GM12874 (cell line): ENCODE measurements at regions not wholly inside any gene's neighbourhood (a gene's known extent, or its start where the extent isn't known, plus 50 kb on each side); places are given as distances from the start of the nearest gene placed in this dataset.

Source experiments
- CTCF ChIP-seq: IDR thresholded peaks from 2 replicates; pipeline ENCODE4 v1.5.1; 2011; ENCODE audit warnings: low read depth, mild to moderate bottlenecking, control low read depth, low read length, moderate library complexity; ENCODE audit not compliant: insufficient read depth

DNA sequence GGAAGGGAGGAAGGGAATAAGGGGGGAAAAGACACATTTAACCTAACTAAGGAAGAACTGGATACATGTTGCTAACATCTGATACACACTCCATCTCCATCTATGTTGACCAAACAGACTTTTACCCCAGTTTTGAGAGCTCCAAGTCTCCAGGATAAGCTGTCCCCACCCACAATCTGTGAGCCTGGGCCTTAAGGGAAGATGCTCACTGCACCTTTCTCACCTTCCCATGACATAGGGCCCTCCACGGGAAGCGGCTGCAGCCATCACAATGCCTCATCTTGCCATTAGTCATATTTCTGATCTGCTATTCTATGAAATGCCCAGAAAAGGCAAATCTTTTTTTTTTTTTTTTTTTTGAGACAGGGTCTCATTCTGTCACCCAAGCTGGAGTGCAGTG, 126.6 kb upstream of the SALL4 start:
- no peak for TF ChIP-seq CTCF

DNA sequence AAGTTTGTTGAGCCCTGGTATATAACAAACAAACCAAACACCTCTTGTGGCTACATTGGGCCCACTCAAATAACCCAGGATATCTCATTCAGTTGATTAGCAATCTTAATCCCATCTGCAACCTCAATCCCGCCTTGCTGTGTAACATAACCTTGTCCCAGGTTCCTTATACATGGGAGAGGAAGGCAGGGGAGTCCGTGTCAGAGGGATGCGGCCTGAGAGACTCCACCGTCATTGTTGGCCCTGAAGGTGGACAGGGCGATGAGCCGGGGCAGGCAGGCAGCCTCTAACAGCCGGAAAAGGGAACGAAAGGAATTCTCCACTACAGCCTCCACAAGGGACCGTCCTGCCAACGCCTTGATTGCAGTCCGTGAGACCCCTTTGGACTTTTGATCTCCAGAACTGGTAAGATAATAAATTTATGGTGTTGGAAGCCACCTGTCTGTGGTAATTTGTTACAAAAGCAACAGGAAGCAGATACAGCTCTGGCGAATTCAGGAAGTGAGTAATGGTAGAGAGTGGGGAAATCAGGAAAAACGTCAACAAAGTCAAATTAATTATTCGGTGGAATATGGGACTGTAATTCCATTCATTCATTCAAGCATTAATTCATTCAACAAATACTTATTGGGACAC, 124.5 kb upstream of the SALL4 start:
- no peak for TF ChIP-seq CTCF

DNA sequence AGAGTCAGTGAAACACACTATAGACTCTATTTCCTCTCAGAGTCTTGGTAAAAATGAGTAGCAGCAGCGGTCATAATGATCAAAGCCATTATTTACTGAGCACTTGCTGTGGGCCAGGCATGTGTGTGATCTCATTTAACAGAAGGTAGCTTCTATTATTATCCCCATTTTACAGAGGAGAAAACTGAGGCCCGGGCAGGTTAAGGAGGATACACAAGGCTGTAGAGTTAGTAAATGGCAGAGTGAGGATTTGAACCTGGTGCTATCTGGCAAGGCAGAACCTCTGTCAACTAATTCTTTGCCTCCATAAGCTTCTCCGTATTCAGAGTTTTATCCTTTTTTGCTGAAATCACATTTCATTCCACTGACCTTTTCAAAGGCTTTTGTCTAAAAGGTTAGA, 122.2 kb upstream of the SALL4 start:
- TF ChIP-seq CTCF: no peak

DNA sequence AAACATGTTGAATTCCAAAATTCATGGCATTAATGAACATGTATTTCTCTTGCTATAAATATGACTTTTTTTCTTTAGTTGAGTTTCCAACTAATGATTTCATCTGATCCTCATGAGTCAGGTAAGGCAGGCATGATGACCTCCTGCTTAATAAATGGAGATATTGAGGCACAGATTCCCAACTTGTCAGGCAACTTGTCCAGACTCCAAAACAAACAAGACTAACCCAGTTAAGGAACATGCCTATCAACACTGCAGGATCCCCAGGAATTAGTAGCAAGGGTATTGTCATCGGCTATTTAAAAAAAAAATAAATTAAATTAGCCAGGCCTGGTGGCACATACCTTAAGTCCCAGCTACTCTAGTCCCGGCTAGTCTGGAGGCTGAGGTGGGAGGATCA, 121.3 kb upstream of the SALL4 start:
- no peak for TF ChIP-seq CTCF

GRCh38 chr20:51918561-51918960, 116.2 kb upstream of the SALL4 start:
- no peak for TF ChIP-seq CTCF

- no peak for TF ChIP-seq CTCF
These were observed 115.7 kb upstream of the SALL4 start for GRCh38 chr20:51917886-51918535.

DNA sequence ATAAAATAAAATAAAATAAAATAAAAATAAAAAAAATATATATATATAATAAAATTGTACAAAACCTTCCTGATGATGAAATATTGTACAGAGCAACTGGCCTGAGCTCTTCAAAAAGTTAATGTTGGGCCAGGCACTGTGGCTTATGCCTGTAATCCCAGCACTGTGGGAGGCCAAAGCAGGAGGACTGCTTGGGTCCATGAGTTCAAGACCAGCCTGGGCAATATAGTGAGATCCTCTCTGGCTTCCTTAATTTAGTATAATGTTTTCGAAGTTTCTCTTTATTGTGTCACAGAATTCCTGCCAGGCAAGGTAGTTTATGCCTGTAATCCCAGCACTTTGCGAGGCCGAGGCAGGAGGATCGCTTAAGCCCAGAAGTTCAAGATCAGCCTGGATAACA, 113.9 kb upstream of the SALL4 start:
- TF ChIP-seq CTCF: no peak
